WTC11 (cell line): ENCODE measurements at regions not wholly inside any gene's neighbourhood (a gene's known extent, or its start where the extent isn't known, plus 50 kb on each side); places are given as distances from the start of the nearest gene placed in this dataset.

Experiments used
- FOXP1 ChIP-seq: sonication (generic); formaldehyde crosslinking; IDR thresholded peaks from 2 replicates; pipeline ENCODE4 v1.8.0; 2022; ENCODE audit warnings: missing genetic modification reagents, mild to moderate bottlenecking, moderate library complexity, borderline replicate concordance
- TF ChIP-seq, protein P1 (sequence below): fragments of 250-450 bp; sonication (Bioruptor Pico); IDR thresholded peaks from 2 replicates; pipeline ENCODE4 v1.9.0; 2021; ENCODE audit warnings: mild to moderate bottlenecking, borderline replicate concordance

DNA sequence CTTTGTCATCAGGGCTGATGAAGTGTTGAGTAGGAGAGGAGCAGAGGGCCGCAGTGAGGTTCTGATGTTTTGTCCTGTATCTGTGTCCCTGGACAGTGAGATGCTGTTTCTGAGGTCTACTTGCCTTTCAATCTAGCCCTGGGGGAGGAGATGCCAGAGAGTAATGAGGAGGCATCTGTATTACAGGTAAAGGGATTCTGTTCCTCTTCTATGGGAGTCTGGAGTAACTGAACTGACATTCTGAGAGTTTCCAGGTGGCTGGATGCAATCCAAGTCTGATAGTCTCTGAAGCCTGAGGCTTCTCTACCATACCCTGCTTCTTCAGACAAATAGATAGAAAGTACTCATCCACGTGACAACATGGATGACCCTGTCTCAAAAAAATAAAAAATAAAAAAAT, 60.9 kb downstream of the IL12A start:
- TF ChIP-seq FOXP1 (CRISPR knock-in tag), result no peak
- TF ChIP-seq, protein P1, sequence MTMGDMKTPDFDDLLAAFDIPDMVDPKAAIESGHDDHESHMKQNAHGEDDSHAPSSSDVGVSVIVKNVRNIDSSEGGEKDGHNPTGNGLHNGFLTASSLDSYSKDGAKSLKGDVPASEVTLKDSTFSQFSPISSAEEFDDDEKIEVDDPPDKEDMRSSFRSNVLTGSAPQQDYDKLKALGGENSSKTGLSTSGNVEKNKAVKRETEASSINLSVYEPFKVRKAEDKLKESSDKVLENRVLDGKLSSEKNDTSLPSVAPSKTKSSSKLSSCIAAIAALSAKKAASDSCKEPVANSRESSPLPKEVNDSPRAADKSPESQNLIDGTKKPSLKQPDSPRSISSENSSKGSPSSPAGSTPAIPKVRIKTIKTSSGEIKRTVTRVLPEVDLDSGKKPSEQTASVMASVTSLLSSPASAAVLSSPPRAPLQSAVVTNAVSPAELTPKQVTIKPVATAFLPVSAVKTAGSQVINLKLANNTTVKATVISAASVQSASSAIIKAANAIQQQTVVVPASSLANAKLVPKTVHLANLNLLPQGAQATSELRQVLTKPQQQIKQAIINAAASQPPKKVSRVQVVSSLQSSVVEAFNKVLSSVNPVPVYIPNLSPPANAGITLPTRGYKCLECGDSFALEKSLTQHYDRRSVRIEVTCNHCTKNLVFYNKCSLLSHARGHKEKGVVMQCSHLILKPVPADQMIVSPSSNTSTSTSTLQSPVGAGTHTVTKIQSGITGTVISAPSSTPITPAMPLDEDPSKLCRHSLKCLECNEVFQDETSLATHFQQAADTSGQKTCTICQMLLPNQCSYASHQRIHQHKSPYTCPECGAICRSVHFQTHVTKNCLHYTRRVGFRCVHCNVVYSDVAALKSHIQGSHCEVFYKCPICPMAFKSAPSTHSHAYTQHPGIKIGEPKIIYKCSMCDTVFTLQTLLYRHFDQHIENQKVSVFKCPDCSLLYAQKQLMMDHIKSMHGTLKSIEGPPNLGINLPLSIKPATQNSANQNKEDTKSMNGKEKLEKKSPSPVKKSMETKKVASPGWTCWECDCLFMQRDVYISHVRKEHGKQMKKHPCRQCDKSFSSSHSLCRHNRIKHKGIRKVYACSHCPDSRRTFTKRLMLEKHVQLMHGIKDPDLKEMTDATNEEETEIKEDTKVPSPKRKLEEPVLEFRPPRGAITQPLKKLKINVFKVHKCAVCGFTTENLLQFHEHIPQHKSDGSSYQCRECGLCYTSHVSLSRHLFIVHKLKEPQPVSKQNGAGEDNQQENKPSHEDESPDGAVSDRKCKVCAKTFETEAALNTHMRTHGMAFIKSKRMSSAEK, result no peak
